ENCODE measurements at regions not wholly inside any gene's neighbourhood (a gene's known extent, or its start where the extent isn't known, plus 50 kb on each side); places are given as distances from the start of the nearest gene placed in this dataset.

DNA sequence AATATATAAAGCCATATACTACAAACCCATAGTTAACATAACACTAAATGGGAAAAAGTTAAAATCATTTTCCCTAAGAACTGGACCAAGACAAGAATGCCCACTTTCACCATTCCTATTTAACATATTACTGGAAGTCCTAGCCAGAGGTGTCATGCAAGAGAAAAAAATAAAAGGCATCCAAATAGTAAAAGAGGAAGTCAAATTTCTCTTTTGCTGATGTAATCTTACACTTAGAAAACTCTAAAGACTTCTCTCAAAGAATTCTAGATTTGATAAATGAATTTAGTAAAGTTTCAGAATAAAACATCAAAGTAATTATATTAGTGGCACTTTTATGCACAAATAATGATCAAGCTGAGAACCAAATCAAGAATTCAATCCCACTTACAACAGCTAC is 678.9 kb upstream of the SLITRK5 start:
- H3K36me3 Mint-ChIP-seq, result peaks cover 4% of the 10 kb centered on the region
- Histone ChIP-seq H3K79me2 (ENCODE audit: low read depth) (no peaks in the 10 kb centered on the region), H3K9ac (no peak overlapping the region), H3K4me1 (peaks cover under 1% of the 10 kb centered on the region), H3F3A (ENCODE audit: low read depth) (no peaks in the 10 kb centered on the region), H3K27me3 (no peaks in the 10 kb centered on the region), H3K27ac (no peak overlapping the region), H3K4me2 (no peak overlapping the region), H4K20me1 (ENCODE audit: low read depth) (no peaks in the 10 kb centered on the region), H3K4me3 (no peak overlapping the region), H3K36me3 (no peaks in the 10 kb centered on the region), H3K9me3 (ENCODE audit: low read depth) (peaks cover 4% of the 10 kb centered on the region), H2AFZ (replicated peaks) (no peak overlapping the region)
- no peak for DNase-seq (ENCODE audit: low spot score)
- peaks cover 22% of the 10 kb centered on the region for H3K9me3 Mint-ChIP-seq
- no peak overlapping the region for H3K4me3 Mint-ChIP-seq
- H3K27ac Mint-ChIP-seq, result no peak overlapping the region
- no peak for TF ChIP-seq EZH2 (IDR thresholded peaks at IDR 0.05)
- no peak for TF ChIP-seq EZH2phosphoT487 (IDR thresholded peaks at IDR 0.05)
- TF ChIP-seq, protein P1, sequence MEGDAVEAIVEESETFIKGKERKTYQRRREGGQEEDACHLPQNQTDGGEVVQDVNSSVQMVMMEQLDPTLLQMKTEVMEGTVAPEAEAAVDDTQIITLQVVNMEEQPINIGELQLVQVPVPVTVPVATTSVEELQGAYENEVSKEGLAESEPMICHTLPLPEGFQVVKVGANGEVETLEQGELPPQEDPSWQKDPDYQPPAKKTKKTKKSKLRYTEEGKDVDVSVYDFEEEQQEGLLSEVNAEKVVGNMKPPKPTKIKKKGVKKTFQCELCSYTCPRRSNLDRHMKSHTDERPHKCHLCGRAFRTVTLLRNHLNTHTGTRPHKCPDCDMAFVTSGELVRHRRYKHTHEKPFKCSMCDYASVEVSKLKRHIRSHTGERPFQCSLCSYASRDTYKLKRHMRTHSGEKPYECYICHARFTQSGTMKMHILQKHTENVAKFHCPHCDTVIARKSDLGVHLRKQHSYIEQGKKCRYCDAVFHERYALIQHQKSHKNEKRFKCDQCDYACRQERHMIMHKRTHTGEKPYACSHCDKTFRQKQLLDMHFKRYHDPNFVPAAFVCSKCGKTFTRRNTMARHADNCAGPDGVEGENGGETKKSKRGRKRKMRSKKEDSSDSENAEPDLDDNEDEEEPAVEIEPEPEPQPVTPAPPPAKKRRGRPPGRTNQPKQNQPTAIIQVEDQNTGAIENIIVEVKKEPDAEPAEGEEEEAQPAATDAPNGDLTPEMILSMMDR (IDR thresholded peaks at IDR 0.05), result no peak
- H3K27me3 Mint-ChIP-seq (ENCODE audit: insufficient read depth, low read depth), result peaks cover 2% of the 10 kb centered on the region
- no peaks in the 10 kb centered on the region for H3K4me1 Mint-ChIP-seq

DNA sequence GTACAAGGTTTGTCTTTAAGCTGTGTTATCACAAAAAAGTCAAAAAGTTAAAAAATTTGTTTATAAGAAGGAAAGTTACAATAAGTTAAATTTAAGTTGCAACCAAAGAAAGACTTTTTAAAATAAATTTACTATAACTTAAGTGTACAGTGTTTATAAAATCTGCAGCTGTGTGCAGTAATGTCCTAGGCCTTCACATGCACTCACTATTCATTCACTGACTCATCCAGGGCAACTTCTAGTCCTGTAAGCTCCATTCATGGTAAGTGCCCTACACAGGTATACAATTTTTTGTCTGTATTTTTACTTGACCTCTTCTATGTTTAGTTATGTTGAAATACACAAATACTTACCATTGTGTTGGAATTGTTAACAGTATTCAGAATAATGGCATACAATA is 667.9 kb upstream of the SLITRK5 start:
- Mint-ChIP-seq H3K4me1 (no peaks in the 10 kb centered on the region), H3K27ac (no peak overlapping the region), H3K27me3 (ENCODE audit: insufficient read depth, low read depth) (peaks cover 6% of the 10 kb centered on the region), H3K9me3 (peaks cover 20% of the 10 kb centered on the region), H3K36me3 (peaks cover 4% of the 10 kb centered on the region), H3K4me3 (no peak overlapping the region)
- no peak for DNase-seq (ENCODE audit: low spot score)
- Histone ChIP-seq H3K27me3 (no peaks in the 10 kb centered on the region), H4K20me1 (ENCODE audit: low read depth) (no peaks in the 10 kb centered on the region), H3K36me3 (no peaks in the 10 kb centered on the region), H3K27ac (no peak overlapping the region), H3K9me3 (ENCODE audit: low read depth) (no peaks in the 10 kb centered on the region), H3K4me3 (no peak overlapping the region), H3K4me1 (no peaks in the 10 kb centered on the region), H3F3A (ENCODE audit: low read depth) (no peaks in the 10 kb centered on the region), H3K4me2 (no peak overlapping the region), H2AFZ (replicated peaks) (no peak overlapping the region), H3K9ac (no peak overlapping the region), H3K79me2 (ENCODE audit: low read depth) (no peaks in the 10 kb centered on the region)
- TF ChIP-seq, protein P1 (IDR thresholded peaks at IDR 0.05), result no peak
- TF ChIP-seq EZH2phosphoT487 (IDR thresholded peaks at IDR 0.05) (no peak), EZH2 (IDR thresholded peaks at IDR 0.05) (no peak)

DNA sequence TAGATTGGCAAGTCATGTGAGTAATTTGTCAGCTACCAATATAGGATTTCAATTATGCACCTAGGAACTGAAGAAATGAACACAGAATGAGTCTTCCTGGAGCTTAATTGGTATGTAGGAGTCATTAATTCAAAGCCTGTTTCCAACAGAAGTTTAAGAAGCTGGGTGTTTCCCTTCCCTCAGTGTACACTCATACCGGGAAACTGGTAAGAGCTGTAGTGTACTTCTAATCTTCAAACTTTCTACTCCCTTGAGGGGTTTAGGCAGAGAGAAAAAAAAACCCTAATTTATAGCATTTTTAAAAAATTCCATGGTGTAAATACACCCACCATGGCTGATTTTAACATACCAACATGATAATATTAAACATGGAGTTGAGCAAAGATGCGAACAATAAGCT is 665.7 kb upstream of the SLITRK5 start:
- H3K36me3 Mint-ChIP-seq, result peaks cover 3% of the 10 kb centered on the region
- H3K27me3 Mint-ChIP-seq (ENCODE audit: insufficient read depth, low read depth), result peaks cover 4% of the 10 kb centered on the region
- H3K27me3 ChIP-seq, result no peaks in the 10 kb centered on the region
- H3K27ac ChIP-seq, result no peak overlapping the region
- H3K4me1 Mint-ChIP-seq, result no peaks in the 10 kb centered on the region
- H3F3A ChIP-seq (ENCODE audit: low read depth), result no peaks in the 10 kb centered on the region
- no peaks in the 10 kb centered on the region for H3K79me2 ChIP-seq (ENCODE audit: low read depth)
- H3K4me3 Mint-ChIP-seq, result no peak overlapping the region
- TF ChIP-seq EZH2 (IDR thresholded peaks at IDR 0.05), result no peak
- TF ChIP-seq, protein P1 (IDR thresholded peaks at IDR 0.05), result no peak
- H4K20me1 ChIP-seq (ENCODE audit: low read depth), result no peaks in the 10 kb centered on the region
- no peak overlapping the region for H3K9ac ChIP-seq
- no peak overlapping the region for H3K4me3 ChIP-seq
- H3K36me3 ChIP-seq, result no peaks in the 10 kb centered on the region
- no peak overlapping the region for H2AFZ ChIP-seq (replicated peaks)
- no peak overlapping the region for H3K4me2 ChIP-seq
- H3K27ac Mint-ChIP-seq, result no peak overlapping the region
- H3K4me1 ChIP-seq, result no peaks in the 10 kb centered on the region
- DNase-seq (ENCODE audit: low spot score), result no peak
- H3K9me3 ChIP-seq (ENCODE audit: low read depth), result no peaks in the 10 kb centered on the region
- peaks cover 19% of the 10 kb centered on the region for H3K9me3 Mint-ChIP-seq

DNA sequence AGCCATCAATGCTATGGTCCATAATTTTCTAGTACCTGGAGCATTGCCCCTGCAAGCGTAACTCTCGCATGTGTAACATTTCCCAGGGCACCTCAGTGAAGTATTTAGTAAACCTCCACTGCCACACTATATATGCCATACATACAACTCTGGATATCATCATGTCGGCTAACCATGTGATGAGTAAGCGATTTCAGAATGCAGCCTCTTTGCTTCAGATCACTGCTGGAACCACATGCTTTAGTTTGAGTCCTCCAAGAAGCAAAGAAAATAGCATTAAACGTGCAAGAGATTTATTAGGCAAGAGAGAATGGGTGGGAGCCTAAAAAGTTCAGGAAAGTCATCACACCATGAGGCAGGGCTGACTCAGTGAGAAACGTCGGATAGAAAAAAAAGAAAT is 635.6 kb upstream of the SLITRK5 start:
- TF ChIP-seq EZH2phosphoT487 (IDR thresholded peaks at IDR 0.05) (no peak), EZH2 (IDR thresholded peaks at IDR 0.05) (no peak)
- TF ChIP-seq, protein P1 (IDR thresholded peaks at IDR 0.05), result no peak
- no peaks in the 10 kb centered on the region for H3K27me3 Mint-ChIP-seq (ENCODE audit: insufficient read depth, low read depth)

More for the DNA sequence above, 635.6 kb upstream of the SLITRK5 start:
- no peaks in the 10 kb centered on the region for H3K27me3 ChIP-seq
- no peaks in the 10 kb centered on the region for H3K36me3 ChIP-seq
- Mint-ChIP-seq H3K36me3 (no peaks in the 10 kb centered on the region), H3K27ac (no peak overlapping the region), H3K4me3 (no peak overlapping the region), H3K4me1 (peaks cover 3% of the 10 kb centered on the region), H3K9me3 (peaks cover 9% of the 10 kb centered on the region)
- H3K27ac ChIP-seq, result no peak overlapping the region
- H3K4me3 ChIP-seq, result no peak overlapping the region
- no peak for DNase-seq (ENCODE audit: low spot score)
- no peaks in the 10 kb centered on the region for H3F3A ChIP-seq (ENCODE audit: low read depth)
- H2AFZ ChIP-seq (replicated peaks), result no peak overlapping the region
- H3K9ac ChIP-seq, result no peak overlapping the region
- no peaks in the 10 kb centered on the region for H3K4me1 ChIP-seq
- no peaks in the 10 kb centered on the region for H3K9me3 ChIP-seq (ENCODE audit: low read depth)
- H3K79me2 ChIP-seq (ENCODE audit: low read depth), result no peaks in the 10 kb centered on the region
- no peak overlapping the region for H3K4me2 ChIP-seq
- no peaks in the 10 kb centered on the region for H4K20me1 ChIP-seq (ENCODE audit: low read depth)

Measured in neural progenitor cell (in vitro differentiated cells).